T-helper 2 cell treated with Interferon-gamma antibody and Interleukin-4, amounts not matched to agents 100 ng/mL and 5 ng/mL, for 36 hours (primary cell): ENCODE measurements at regions not wholly inside any gene's neighbourhood (a gene's known extent, or its start where the extent isn't known, plus 50 kb on each side); places are given as distances from the start of the nearest gene placed in this dataset.
"Not testable (repeated sequence)": the region's sequence is repeated elsewhere in the genome, so short reads cannot be mapped to it uniquely, and the experiment has no call there.

ENCODE experiments used
- intact Hi-C: fragments of 100-400 bp; cut with micrococcal nuclease; formaldehyde crosslinking; loops from one replicate; pipeline ENCODE4 v1.15.1; 2023

DNA sequence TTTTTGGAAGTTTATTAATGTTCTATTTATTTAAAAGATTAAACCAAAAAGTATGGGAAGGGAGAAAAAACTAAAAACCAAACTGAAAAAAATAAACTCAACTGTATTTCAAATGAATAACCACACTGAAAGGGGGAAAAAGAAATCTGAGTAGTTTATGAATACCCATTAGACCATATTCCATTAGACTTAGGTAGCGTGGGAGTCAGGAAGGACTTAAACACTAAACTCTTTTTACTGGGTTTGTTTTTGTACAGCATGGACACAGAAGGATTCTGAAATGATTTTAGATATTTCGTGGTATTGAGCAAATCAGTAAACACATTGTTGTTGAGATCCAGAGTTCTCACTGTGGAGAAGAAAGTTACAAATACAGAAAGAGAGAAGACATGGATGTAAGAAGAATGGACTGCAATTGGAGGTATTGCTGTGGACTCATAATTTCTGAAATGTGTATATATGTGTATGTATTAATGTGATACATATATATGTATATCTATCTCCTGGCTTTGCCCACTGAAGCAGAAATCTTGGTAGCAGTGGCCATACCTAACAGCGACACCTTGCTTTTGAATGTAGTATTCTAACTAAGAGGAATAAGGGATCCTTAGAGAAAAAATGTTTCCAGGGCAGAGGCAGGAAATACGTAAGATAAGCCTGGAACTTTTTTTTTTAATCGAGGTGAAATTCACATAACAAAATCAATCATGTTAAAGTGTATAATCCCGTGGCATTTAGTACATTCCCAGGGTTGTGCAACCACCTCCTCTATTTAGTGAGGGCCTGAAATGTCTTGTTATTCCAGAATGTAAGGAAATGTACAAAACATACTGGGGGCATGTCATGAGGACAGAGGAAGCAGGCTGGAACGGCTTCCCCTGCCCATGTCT lies 228.8 kb downstream of the SMARCA2 start:
- intact Hi-C loops = loop anchor here (5.0 kb wide), 1 partner anchor 598 kb away; the partner anchor contains the start of gene PUM3

DNA sequence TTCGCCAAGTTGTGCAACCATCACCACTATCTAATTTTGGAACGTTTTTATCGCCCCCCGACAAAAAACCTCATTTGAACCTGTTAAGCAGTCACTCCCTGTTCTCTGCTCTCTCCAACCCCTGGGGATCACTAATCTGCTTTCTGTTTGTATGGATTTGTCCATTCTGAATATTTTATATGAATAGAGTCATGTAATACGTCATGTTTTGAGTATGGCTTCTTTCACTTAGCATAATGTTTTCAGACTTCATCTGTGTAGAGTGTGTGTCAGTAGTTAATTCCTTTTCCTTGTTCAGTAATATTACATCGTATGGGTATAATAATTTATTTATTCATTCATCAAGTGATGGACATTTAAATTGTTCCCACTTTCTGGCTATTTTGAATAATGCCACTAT lies 232.2 kb downstream of the SMARCA2 start:
- intact Hi-C loops = no loop called here

DNA sequence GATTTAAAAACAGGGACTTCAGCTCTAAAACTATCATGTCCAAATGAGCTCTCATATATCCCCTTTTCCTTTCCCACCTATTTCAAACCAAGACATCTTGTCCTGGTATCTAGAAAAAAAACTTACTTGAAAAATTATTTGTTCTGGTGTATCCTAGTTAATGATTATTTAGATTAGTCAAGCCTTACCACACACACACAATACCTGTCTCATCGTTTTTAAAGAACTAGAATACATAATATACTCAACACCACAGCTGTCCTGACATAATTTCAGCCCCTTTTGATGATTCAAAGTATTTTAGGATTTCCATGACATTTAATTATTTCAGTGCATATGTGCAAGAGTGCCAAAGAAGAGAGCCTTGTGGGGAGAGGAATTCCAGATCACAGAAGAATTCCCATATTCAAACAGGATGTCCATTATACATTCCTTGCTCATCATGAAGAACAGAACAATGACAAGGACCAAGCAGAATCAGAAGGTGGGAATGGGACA lies 233.7 kb downstream of the SMARCA2 start:
- intact Hi-C loops = no loop called here

DNA sequence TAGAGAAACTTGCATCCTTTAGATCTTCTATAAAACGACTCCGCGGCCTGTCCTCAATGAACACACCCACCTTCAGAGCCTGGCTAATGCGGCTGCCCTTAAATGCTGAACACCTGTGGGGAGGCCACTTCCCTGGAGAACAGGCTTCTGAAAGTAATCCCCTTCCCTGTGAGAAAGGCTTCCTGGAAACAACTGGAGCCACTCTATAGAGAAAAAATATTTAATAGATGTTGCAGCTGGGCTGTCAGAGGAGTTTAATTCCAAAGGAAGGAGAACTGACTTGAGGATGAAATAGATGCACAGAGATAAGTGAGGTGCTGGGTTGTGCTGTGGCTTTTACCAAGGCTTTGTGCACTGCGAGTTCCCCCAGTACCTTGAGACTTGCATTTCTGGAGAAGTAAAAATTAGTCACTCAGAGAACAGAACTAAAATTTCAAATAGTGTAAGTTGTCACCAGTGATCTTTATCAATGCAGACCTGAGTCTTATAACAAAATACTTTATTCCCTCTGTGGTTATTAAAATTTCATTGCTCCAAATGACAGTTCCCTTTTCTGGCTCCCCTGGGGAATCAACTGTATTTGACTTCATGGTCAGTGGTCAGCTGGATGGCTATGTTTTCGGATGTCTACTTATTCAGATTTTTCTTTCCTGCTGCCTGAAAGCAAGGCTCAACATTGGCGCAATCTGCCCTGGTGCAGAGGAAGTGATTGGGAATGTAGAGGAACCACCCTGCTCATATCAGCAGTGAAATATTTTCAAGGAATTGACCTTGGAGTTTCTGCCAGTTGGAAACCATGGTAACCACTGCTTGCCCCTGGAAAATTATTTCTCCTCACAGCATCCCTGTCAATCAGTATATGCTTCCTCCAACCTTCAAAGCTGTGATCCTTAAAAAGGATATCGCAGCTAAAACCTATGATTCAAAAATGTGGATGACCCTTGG lies 238.8 kb downstream of the SMARCA2 start:
- intact Hi-C loops = no loop called here

DNA sequence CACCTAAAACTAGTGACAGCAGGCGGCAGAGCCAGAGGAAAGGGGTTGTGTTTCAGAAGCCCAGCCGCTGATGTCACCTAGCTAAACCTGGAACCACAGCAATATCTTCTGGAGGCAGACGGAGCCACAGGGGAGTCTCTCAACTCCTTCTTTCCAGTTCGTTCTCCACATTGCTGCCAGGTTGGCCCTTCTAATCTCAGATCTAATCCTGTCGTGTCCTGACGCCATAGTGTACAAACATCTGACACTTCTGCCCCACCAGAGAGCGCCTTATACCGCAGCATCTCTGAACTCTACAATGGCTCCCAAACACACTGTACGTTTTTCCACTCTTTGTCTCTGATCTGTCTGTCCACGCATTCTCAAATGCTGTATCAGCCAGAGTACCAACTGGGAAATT lies 240.0 kb downstream of the SMARCA2 start:
- intact Hi-C loops = no loop called here

DNA sequence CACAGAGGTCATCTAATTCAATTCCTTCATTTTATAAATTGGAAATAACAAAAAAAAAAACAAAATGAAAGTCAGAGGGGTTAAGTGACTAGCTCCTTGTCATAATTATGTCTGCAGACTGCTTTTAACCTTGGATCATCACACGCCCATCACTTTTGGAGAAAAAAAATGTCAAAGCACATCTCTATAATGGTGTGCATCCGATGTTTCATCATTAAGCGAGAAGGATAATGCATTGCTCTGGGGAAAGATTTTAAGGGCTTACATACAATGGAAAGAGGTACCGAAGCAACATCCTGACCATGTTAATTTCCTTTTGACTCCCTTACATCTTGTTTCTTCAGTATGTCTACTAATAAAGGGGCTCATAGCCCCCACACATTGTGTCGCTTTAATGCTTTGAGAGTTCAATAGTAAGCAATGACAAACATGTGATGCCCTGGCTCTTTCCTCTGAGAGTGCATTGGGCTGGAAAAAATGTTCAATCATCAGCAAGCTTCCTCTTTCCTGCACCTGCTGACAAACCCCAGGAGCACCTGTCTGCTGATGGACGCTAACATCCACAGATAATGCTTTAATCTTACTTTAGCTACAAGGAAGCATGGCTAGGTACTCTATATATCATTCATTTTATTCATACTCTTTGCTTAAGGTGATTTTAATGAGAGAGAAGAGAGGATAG lies 242.2 kb downstream of the SMARCA2 start:
- intact Hi-C loops = no loop called here

DNA sequence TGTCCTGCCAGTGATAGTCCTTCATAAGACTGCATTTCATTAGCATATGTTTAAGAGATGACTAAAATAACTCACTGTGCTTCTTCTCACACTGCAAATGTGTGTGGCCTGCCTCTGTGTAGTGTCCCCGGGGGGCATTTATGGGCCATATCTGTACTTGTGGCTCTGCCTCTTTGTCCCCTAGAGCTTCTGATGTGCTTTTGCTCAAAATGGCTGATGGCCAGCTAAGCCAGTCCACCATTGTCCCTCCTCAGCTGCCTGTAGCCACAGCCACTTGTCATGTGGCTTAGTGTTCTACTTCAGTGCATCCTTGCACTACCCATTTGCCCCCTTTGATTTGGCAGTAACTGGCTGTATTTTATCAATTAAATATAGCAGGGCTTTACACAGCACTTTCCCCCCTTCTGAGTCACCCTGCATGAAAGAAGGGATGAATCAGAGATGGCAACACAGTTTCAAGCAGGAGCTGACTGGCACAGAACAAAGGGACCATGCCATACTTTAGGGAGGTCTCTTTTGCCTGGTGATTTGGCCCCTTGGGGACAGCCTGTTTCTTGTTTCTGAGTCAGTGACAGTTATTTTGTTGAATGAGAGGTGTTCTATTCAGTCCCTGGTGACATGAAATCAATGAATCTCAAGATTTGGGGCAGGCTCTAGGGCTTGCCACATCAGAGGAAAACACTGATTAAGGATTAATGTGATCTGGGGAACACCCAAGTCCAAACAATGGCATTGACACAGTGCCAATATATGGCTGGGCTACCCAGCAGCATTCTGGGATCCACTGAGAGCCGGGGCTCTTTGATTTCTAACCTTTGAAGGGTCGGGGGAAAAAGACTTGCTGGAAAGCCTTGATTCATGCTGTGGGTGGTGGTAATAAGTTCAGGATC lies 245.5 kb downstream of the SMARCA2 start:
- intact Hi-C loops = no loop called here

DNA sequence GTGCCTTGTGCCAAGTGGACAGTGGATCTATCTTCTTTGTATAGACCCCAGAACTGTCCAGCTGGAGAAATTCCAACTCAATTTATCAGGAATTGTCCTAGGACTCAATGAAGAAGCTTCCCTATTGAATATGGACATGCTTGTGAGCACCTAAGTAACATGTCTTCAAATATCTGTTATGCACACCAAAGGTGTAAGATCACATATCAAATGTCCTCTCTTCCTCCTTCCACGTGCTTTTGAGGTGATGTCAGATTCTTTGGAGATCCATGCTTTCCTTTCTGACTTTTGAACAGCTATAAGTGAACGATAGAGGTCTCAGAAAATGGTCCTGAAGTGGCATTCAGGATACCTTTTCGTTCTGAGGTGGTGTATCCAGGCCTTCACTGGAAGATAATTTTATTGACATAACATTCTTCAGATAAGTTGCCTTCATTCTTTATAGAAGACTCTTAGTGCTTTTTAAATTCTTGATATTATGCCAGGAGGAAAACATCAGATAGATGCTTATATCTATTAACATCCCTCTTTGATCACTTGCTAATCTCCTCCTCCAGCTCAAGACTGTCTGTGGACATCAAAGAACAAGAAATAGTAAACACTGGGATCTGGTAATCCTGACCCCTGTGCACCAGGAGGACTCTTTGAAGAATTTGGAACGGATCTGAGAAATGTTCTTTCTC lies 246.4 kb downstream of the SMARCA2 start:
- intact Hi-C loops = no loop called here

DNA sequence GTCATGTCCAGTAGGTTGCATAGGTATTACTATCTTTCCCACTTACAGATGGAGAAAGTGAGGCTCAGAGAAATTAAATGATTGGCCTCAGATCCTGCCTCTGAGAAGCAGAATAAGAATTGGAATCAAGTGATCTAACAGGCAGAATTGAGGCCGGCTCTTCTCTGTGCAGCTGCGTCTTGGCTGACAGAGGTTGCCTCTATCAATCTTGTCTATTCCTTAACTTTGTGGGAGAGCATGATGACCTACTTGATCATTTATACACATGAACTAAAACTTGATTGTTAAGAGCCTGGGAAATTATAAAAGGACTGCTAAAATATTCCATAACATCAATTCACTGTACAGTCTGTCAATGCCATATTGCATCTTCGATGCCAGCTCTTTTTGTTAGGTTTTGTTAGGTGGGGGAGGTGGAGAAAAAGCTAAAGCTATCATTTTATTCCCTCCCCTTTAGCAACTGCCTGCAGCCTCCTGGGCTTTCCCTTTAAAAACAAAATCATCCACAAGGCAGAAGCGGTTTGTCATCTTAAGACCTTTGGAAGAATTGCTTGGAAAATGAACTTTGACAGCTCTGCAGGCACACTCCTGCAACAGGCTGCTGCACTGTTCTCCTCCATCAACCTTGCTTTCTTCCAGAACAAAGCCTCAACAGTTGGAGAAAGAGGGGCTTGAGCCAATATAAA lies 247.4 kb downstream of the SMARCA2 start:
- intact Hi-C loops = no loop called here

DNA sequence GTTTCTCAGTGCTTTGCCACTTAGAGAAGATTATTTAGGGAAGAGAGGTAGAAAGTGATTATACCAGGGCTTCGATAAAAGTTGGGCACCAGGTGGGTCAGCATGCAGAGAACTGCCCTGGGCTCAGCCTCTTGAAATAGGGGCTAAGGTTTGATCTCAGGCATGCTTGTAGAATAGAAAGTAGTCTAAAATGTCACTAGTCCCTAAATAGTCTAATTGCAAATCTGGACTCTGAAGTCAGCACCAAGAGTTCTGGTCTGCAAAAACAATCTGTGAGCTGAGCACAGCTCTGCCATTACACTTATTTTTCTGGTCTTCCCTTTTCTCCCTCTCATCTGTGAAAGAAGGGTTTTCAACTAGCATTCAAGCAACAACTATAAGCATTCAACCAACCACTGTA lies 248.0 kb downstream of the SMARCA2 start:
- intact Hi-C loops = no loop called here

DNA sequence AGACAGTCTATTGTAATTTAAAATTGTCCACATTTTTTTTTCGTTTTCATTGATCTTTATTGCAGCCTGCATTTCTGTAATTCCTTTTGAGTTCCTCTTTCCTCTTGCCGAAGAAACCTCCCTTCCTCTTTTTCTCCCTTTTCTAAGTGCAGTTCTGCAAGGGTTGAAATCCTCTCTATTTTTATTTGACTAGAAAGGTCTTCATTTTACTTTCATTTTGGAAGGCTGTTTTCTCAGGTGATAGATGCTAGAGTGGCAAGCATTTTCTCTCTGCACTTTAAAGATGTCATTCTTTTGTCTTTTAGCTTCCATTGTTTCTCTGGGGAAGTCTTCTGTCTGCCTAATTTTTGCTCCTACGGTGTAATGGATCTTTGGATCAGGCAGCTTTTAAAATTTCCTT lies 248.5 kb downstream of the SMARCA2 start:
- intact Hi-C loops = no loop called here

DNA sequence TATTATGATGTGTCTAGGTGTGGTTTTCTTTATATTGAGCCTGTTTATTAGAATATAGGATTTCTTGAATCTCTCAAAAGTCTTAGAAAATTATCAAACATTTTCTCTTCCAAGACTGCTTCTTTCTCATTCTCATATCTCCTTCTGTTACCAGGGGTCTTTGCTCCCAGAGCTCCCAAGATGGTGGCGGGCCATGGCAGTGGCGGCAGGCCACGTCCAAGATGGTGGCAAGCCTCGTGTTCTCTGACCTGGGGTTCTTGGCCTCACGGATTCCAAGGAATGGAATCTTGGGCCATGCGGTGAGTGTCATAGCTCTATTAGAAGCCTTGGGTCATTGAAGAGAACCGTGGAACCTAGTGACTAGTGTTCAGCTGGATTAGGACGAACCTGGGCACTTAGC lies 248.9 kb downstream of the SMARCA2 start:
- intact Hi-C loops = no loop called here

DNA sequence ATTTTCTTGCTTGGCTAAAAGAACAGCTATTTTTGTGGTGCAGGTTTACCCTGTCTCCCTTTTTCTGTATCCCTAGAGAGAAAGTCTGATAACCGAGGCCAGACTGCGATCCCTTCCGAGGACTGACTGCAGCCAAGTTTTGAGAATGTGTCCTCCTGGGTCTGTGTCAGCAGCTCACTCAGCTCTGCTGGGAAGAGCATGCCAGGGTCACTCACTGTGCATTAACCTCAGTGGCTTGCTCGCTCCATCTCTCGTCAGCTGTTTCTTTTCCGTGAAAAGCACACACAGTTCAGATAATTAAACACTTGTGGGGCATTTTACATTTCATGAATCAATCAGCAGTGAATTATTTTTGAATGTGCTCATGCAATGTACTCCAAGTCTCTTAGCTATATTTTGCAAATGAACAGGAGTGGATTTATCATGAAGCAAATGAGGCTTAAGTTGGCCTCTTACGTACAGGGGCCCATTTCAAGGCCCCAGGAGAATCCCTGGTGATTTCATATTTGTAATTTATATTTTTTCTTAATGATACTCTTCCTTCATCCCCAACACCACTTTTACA lies 252.1 kb downstream of the SMARCA2 start:
- intact Hi-C loops = no loop called here

DNA sequence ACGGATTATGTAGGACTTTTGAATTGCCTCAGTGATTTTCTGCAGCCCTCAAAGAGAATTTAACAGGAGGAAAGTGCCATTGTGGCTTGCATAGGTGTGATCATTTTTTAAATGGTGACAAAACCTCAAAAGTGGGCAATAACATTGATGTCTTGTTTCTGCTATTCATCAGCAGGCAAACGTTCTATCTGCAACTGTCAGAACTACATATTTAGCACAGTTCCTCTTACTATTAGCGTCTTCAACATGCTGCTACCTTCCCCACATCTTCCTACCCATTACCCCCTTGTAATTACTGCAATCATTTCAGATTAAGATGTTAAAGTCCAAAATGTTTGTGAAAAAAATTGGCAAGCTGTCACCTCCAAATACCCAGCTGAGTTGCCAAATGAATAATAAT lies 254.6 kb downstream of the SMARCA2 start:
- intact Hi-C loops = no loop called here

DNA sequence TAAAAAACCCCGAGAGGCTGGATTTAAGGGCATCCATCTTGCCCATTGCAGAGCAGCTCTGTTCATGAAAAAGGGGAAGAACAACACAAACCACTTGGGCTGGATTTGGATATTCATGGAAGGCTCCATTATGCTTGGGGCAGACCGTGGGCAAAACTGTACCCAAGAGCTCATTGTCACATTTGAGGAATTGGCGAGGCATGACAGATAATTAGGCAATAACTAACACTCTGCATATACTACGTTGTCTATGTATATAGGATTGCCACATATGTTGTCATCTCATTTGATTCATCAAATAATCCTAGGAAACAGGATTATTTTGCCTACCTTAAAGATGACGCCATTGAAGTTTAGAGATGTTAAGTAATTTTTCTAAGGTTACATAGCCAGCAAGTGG lies 255.4 kb downstream of the SMARCA2 start:
- intact Hi-C loops = no loop called here

DNA sequence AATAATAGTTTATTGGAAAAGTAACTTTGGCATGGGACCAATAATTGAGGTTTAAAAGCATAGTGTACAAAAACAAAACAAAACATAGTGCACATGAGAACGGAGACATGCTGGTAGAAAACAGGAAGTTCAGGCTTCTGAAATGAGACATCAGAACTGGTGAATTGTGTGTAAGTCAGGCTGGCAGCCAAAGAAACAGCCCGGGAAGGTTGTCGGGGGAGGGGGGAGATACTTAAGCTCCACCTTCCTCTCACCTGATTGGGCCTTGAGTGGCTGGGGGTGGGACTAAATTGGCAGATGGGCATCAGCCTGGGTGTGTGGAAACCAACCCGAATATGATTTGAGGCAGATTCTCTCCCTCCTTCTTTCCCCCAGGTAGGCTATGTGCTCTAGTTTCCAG lies 256.3 kb downstream of the SMARCA2 start:
- intact Hi-C loops = no loop called here

DNA sequence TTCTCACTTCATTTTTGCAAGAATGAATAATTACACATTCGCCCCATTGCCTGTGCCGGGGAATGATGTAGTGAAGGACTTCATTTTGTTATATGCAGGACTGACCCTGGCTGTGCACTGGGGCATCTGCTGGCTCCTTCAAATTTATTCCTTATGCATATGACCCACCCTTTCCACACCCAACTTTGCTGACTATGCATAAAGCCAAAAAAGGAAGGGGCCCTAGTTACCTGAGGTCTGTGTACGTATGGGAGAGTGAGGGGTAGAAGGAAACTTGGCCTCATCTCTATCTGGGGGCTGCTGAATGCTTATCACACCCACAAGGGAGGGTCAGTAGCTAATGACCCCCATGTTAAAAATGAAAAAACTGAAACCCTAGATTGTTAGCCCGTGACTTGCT lies 259.6 kb downstream of the SMARCA2 start:
- intact Hi-C loops = no loop called here

DNA sequence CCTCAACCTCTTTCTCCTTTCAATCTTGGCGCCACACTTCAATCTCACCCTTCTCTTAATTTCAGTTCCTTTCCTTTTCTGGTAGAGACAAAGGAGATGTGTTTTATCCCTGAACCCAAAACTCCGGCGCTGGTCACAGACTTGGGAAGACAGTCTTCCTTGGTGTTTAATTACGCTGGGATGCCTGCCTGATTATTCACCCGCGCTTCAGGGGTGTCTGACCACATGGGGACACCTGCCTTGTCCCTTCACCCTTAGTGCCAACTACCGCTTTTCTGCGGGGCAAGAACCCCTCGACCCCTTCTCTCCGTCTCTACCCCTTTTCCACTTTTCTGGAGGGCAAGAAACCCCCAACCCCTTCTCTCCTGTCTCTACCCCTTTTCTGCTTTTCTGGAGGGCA lies 261.1 kb downstream of the SMARCA2 start:
- intact Hi-C loops = no loop called here

DNA sequence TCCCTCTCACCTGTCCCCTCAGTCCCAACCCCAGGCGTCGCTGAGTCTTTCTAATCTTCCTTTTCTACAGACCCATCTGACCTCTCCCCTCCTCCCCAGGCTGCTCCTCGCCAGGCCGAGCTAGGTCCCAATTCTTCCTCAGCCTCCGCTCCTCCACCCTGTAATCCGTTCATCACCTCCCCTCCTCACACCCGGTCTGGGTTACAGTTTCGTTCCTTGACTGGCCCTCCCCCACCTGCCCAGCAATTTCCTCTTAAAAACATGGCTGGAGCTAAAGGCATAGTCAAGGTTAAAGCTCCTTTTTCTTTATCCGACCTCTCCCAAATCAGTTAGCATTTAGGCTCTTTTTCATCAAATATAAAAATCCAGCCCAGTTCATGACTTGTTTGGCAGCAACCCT lies 262.0 kb downstream of the SMARCA2 start:
- intact Hi-C loops = not testable (repeated sequence)
